ENCODE measurements at regions not wholly inside any gene's neighbourhood (a gene's known extent, or its start where the extent isn't known, plus 50 kb on each side); places are given as distances from the start of the nearest gene placed in this dataset.

DNA sequence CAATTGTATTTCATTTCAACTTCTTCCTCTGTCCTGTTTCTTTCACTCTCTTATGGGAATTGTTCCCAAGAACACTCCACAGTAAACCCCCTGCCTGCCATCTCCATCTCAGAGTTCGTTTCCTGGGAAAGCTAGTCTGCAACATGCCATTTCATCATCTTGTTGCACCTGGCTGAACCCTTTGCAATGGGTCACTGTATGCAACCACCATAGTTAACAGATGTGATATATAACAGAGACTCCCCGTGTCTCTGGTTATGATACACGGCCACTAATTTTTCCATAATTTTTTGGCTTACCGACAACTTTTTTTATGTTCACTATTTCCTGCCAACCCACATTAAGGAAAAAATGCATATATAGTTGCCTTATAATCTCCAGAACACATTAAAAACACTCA is 95.5 kb downstream of the CHST2 start:
- Histone ChIP-seq H4K8ac (ENCODE audit: extremely low read depth, insufficient read depth, low read length) (no peak overlapping the region), H2BK120ac (replicated peaks; ENCODE audit: low read depth, low read length) (no peak overlapping the region), H4K20me1 (replicated peaks in 1 of 2; ENCODE audit: control insufficient read depth in 1 of 2, insufficient read depth in 2 of 2, low read length in 2 of 2) (no peaks in the 10 kb centered on the region), H2BK15ac (ENCODE audit: low read length) (no peak overlapping the region), H3K9me3 (ENCODE audit: insufficient read depth in 2 of 2, low read depth in 1 of 2, low read length in 1 of 2) (no peaks in the 10 kb centered on the region), H2BK12ac (ENCODE audit: low read depth, low read length) (no peak overlapping the region), H3K23me2 (ENCODE audit: low read depth, low read length) (no peaks in the 10 kb centered on the region), H3K56ac (replicated peaks; ENCODE audit: insufficient read length, low read depth, low read length) (no peak overlapping the region), H3K79me2 (ENCODE audit: control insufficient read depth in 1 of 2, insufficient read depth in 2 of 2, low read length in 2 of 2) (no peaks in the 10 kb centered on the region), H3K23ac (ENCODE audit: insufficient read length) (no peak overlapping the region), H3K36me3 (ENCODE audit: control insufficient read depth in 2 of 4, insufficient read depth in 4 of 4, low read length in 3 of 4) (no peaks in the 10 kb centered on the region), H2AFZ (ENCODE audit: low read length) (no peak overlapping the region), H3K4me2 (ENCODE audit: insufficient read depth in 1 of 2, low read depth in 2 of 2, low read length in 2 of 2) (no peak overlapping the region), H3K4me3 (ENCODE audit: extremely low read depth in 1 of 4, insufficient read depth in 2 of 4, low read depth in 3 of 4, low read length in 4 of 4) (no peak overlapping the region), H2BK5ac (ENCODE audit: low read depth, low read length) (no peak overlapping the region), H3K27ac (ENCODE audit: low read depth, low read length) (no peak overlapping the region), H3K4ac (replicated peaks; ENCODE audit: insufficient read length, low read depth, low read length) (no peak overlapping the region), H2AK5ac (ENCODE audit: low read depth, low read length) (no peak overlapping the region), H4K91ac (replicated peaks; ENCODE audit: insufficient read length, low read length) (no peak overlapping the region), H3K79me1 (ENCODE audit: low read depth, low read length) (no peaks in the 10 kb centered on the region), H3K18ac (ENCODE audit: extremely low read depth, low read length) (no peak overlapping the region), H4K5ac (ENCODE audit: insufficient read length, low read depth, low read length) (no peak overlapping the region), H3K9ac (replicated peaks in 1 of 4; ENCODE audit: extremely low read depth in 1 of 4, low read depth in 3 of 4, low read length in 3 of 4) (no peak overlapping the region), H3K14ac (ENCODE audit: insufficient read length) (no peak overlapping the region), H3K27me3 (replicated peaks in 1 of 4; ENCODE audit: control insufficient read depth in 3 of 4, extremely low read depth in 1 of 4, insufficient read depth in 3 of 4, low read length in 3 of 4) (no peaks in the 10 kb centered on the region), H3K4me1 (replicated peaks in 1 of 4; ENCODE audit: control insufficient read depth in 3 of 4, insufficient read depth in 4 of 4, low read length in 3 of 4) (no peaks in the 10 kb centered on the region), H2BK20ac (ENCODE audit: low read length) (no peak overlapping the region)
- ChIA-PET POLR2A (ENCODE audit: partially characterized antibody) (no interaction called here), CTCF (ENCODE audit: partially characterized antibody) (interaction anchor here (1.0 kb wide), 1 partner anchor 12 kb away, joined by 3 read pairs; no protein-coding TSS in a partner anchor)
- FAIRE-seq (no peak), DNase-seq (ENCODE audit: low read depth in 1 of 2, low spot score in 2 of 2) (no peak)
- TF ChIP-seq CBX8 (IDR thresholded peaks at IDR 0.05; ENCODE audit: borderline replicate concordance, low read depth, low read length) (no peak), RBBP5 (IDR thresholded peaks at IDR 0.05; ENCODE audit: borderline replicate concordance, low read depth, low read length) (no peak), SIRT6 (IDR thresholded peaks at IDR 0.05; ENCODE audit: low read length) (no peak), POLR2AphosphoS5 (IDR thresholded peaks at IDR 0.05; ENCODE audit: low read depth, low read length) (no peak), CHD2 (IDR thresholded peaks at IDR 0.05; ENCODE audit: low read length) (no peak), POLR2A (IDR thresholded peaks at IDR 0.05; ENCODE audit: control extremely low read depth in 1 of 2, low read depth in 2 of 2, low read length in 2 of 2) (no peak), RNF2 (IDR thresholded peaks at IDR 0.05; ENCODE audit: borderline replicate concordance, low read depth, low read length, missing control alignments, poor library complexity, severe bottlenecking) (no peak), KDM5A (IDR thresholded peaks at IDR 0.05; ENCODE audit: low read length) (no peak), NANOG (IDR thresholded peaks at IDR 0.05; ENCODE audit: insufficient read depth, low read depth, low read length, poor library complexity, severe bottlenecking) (no peak), ASH2L (IDR thresholded peaks at IDR 0.05; ENCODE audit: low read length) (no peak), GTF2F1 (IDR thresholded peaks at IDR 0.05; ENCODE audit: borderline replicate concordance, low read depth, low read length) (no peak), CEBPB (IDR thresholded peaks at IDR 0.05; ENCODE audit: low read depth, low read length) (no peak), SIX5 (IDR thresholded peaks at IDR 0.05; ENCODE audit: low read depth, low read length) (no peak), JUND (IDR thresholded peaks at IDR 0.05; ENCODE audit: low read length) (no peak), TAF1 (IDR thresholded peaks at IDR 0.05; ENCODE audit: low read depth, low read length) (no peak), BRCA1 (IDR thresholded peaks at IDR 0.05; ENCODE audit: low read depth, low read length) (no peak), RXRA (IDR thresholded peaks at IDR 0.05; ENCODE audit: insufficient read depth, low read depth, low read length) (no peak), SP4 (IDR thresholded peaks at IDR 0.05; ENCODE audit: low read length) (no peak)
- 100% methylated on average over 4 of the region's 4 CpGs; no CpG with 5 or more reads in 1 of the 2 experiments for WGBS, 2 experiments (ENCODE audit: extremely low coverage in 1 of 2, insufficient coverage in 1 of 2, insufficient read length in 1 of 2, insufficient replicate concordance in 2 of 2, low coverage in 1 of 2, low lambda C conversion rate in 2 of 2, missing lambda C conversion rate in 1 of 2)

Data from H1 (cell line).